GM19351 (cell line): ENCODE measurements at regions not wholly inside any gene's neighbourhood (a gene's known extent, or its start where the extent isn't known, plus 50 kb on each side); places are given as distances from the start of the nearest gene placed in this dataset.

Source experiments
- ATAC-seq: cut with Tn5 transposase; IDR thresholded peaks from one replicate; pipeline ENCODE4 v1.9.1; 2021; ENCODE audit warnings: mild to moderate bottlenecking, moderate library complexity; ENCODE audit not compliant: unreplicated experiment

- ATAC-seq: no peak
Measured at GRCh38 chr3:30113906-30114305, 492.5 kb upstream of the TGFBR2 start.

- no peak for ATAC-seq
Measured at GRCh38 chr3:30114918-30115317, 491.5 kb upstream of the TGFBR2 start.

GRCh38 chr3:30122359-30122758 lies 484.0 kb upstream of the TGFBR2 start:
- ATAC-seq: no peak

- no peak for ATAC-seq
Measured at GRCh38 chr3:30123224-30123623, 483.2 kb upstream of the TGFBR2 start.

GRCh38 chr3:30123755-30124154 lies 482.6 kb upstream of the TGFBR2 start:
- no peak for ATAC-seq

GRCh38 chr3:30124435-30125370 lies 481.7 kb upstream of the TGFBR2 start:
- no peak for ATAC-seq

GRCh38 chr3:30129765-30130164 lies 476.6 kb upstream of the TGFBR2 start:
- ATAC-seq: no peak

GRCh38 chr3:30130391-30130790 lies 476.0 kb upstream of the TGFBR2 start:
- no peak for ATAC-seq

- ATAC-seq: no peak
Measured at GRCh38 chr3:30131191-30131590, 475.2 kb upstream of the TGFBR2 start.

GRCh38 chr3:30135190-30135589 lies 471.2 kb upstream of the TGFBR2 start:
- ATAC-seq: no peak

GRCh38 chr3:30139283-30139682 lies 467.1 kb upstream of the TGFBR2 start:
- no peak for ATAC-seq

GRCh38 chr3:30140356-30141075 lies 465.9 kb upstream of the TGFBR2 start:
- no peak for ATAC-seq

- no peak for ATAC-seq
Measured at GRCh38 chr3:30141178-30141581, 465.2 kb upstream of the TGFBR2 start.

GRCh38 chr3:30141927-30142326 lies 464.5 kb upstream of the TGFBR2 start:
- ATAC-seq: no peak

GRCh38 chr3:30142946-30143345 lies 463.5 kb upstream of the TGFBR2 start:
- ATAC-seq: no peak

GRCh38 chr3:30145281-30145680 lies 461.1 kb upstream of the TGFBR2 start:
- ATAC-seq: no peak

GRCh38 chr3:30146978-30147377 lies 459.4 kb upstream of the TGFBR2 start:
- ATAC-seq: no peak

- ATAC-seq: no peak
Measured at GRCh38 chr3:30154853-30155252, 451.5 kb upstream of the TGFBR2 start.

GRCh38 chr3:30155755-30156154 lies 450.6 kb upstream of the TGFBR2 start:
- ATAC-seq: no peak

- no peak for ATAC-seq
Measured at GRCh38 chr3:30156586-30157498, 449.6 kb upstream of the TGFBR2 start.

GRCh38 chr3:30161375-30161774 lies 445.0 kb upstream of the TGFBR2 start:
- ATAC-seq: no peak
